ENCODE measurements at regions not wholly inside any gene's neighbourhood (a gene's known extent, or its start where the extent isn't known, plus 50 kb on each side); places are given as distances from the start of the nearest gene placed in this dataset.

- no peak for TF ChIP-seq CTCF (IDR thresholded peaks at IDR 0.05; ENCODE audit: low read depth, low read length, poor library complexity, severe bottlenecking)
- no peak for TF ChIP-seq EZH2phosphoT487 (IDR thresholded peaks at IDR 0.05; ENCODE audit: borderline replicate concordance, low read length)
Observed at GRCh38 chr16:75948441-75948840, 222.2 kb upstream of the CPHXL start.
